HepG2 (cell line): ENCODE measurements at regions not wholly inside any gene's neighbourhood (a gene's known extent, or its start where the extent isn't known, plus 50 kb on each side); places are given as distances from the start of the nearest gene placed in this dataset.

Source experiments
- ATAC-seq: fragments of 200-7000 bp; cut with Tn5 transposase; 3 replicates; pipeline ENCODE4 v1.9.1; 2020; ENCODE audit warnings: mild to moderate bottlenecking, moderate library complexity
- BruUV-seq: library from RNA; stranded (reverse); fragments of 400-500 nt; replicated peaks from 2 replicates; lab custom pipeline; 2021; lab: Mats Ljungman, UMichigan
- CTCF ChIA-PET: fragments of 300-600 bp; formaldehyde crosslinking; extraction: SDS; loops from one replicate; lab custom pipeline; 2021; ENCODE audit warnings: low total read pairs, inconsistent platforms, low intra/inter-chr PET ratio; lab: Yijun Ruan, JAX
- POLR2A ChIA-PET: fragments of 350-600 bp; sonication (Branson Sonifier 250); formaldehyde crosslinking; loops from one replicate; lab custom pipeline; 2020; ENCODE audit warnings: antibody characterized with exemption, inconsistent platforms; lab: Yijun Ruan, JAX
- DNase-seq: peaks from one replicate; pipeline ENCODE4 v3.0.0-alpha.2; 2015; ENCODE audit warnings: low spot score
- FAIRE-seq: peaks from 3 replicates; lab custom pipeline; 2011; peaks lifted over from hg19 to GRCh38; lab: Jason Lieb, UNC
- H2AFZ ChIP-seq: one replicate; pipeline ENCODE4 v1.6.1; 2011; ENCODE audit warnings: low read length, inconsistent platforms
- H3K27ac ChIP-seq: fragments of 300-600 bp; 3 replicates; pipeline ENCODE4 v1.8.0; 2011; ENCODE audit warnings: mixed run types, mild to moderate bottlenecking, mixed read lengths, low read length, inconsistent platforms; ENCODE audit not compliant: insufficient read depth; ENCODE audit errors: extremely low read length
- H3K27me3 ChIP-seq, 2 experiments: fragments of 200-600 bp in 1 of 2; 2 replicates in 1 of 2; 3 replicates in 1 of 2; pipeline versions ENCODE4 v1.6.0 to v1.8.0; 2011; ENCODE audit warnings: low read length in 2 of 2, mild to moderate bottlenecking in 2 of 2, moderate library complexity in 2 of 2, inconsistent platforms in 1 of 2; ENCODE audit not compliant: insufficient read depth in 2 of 2, control insufficient read depth in 1 of 2
- H3K36me3 ChIP-seq, 2 experiments: fragments of 200-600 bp in 1 of 2; replicated peaks in 1 of 2; 2 replicates in 1 of 2; 3 replicates in 1 of 2; pipeline versions ENCODE4 v1.5.1 to v1.8.0; 2011; ENCODE audit warnings: low read length in 2 of 2, inconsistent platforms in 1 of 2; ENCODE audit not compliant: insufficient read depth in 2 of 2, control insufficient read depth in 1 of 2
- H3K4me1 ChIP-seq: 2 replicates; pipeline ENCODE4 v1.5.1; 2012; ENCODE audit warnings: low read length, inconsistent platforms; ENCODE audit not compliant: insufficient read depth
- H3K4me2 ChIP-seq: 2 replicates; pipeline ENCODE4 v1.6.0; 2011; ENCODE audit warnings: low read depth, low read length, inconsistent platforms
- H3K4me3 ChIP-seq, 3 experiments: fragments of 200-600 bp in 1 of 3; sonication (generic), shearing (Covaris generic) in 1 of 3; replicated peaks in 1 of 3; 2 replicates each; pipeline ENCODE4 v1.5.1; 2011 to 2016; ENCODE audit warnings: low read length in 3 of 3, inconsistent platforms in 2 of 3, low read depth in 2 of 3, mild to moderate bottlenecking in 2 of 3, control low read depth in 1 of 3, mixed read lengths in 1 of 3; ENCODE audit not compliant: insufficient read depth in 1 of 3
- H3K79me2 ChIP-seq: one replicate; pipeline ENCODE4 v1.6.1; 2011; ENCODE audit warnings: low read length, inconsistent platforms; ENCODE audit not compliant: insufficient read depth
- H3K9ac ChIP-seq: 2 replicates; pipeline ENCODE4 v1.6.0; 2011; ENCODE audit warnings: mild to moderate bottlenecking, low read depth, low read length, inconsistent platforms; ENCODE audit not compliant: insufficient read depth
- H3K9me3 ChIP-seq: 2 replicates; pipeline ENCODE4 v1.5.1; 2012; ENCODE audit warnings: mild to moderate bottlenecking, low read length
- H4K20me1 ChIP-seq: 2 replicates; pipeline ENCODE4 v1.6.0; 2011; ENCODE audit warnings: inconsistent platforms, mild to moderate bottlenecking, low read length, moderate library complexity; ENCODE audit not compliant: insufficient read depth
- ATAD3A ChIP-seq: sonication (generic); formaldehyde crosslinking; IDR thresholded peaks from 2 replicates; pipeline ENCODE4 v1.4.0; 2020; ENCODE audit warnings: missing genetic modification reagents
- KAT7 ChIP-seq: IDR thresholded peaks from 2 replicates; pipeline ENCODE4 v1.6.1; 2018; ENCODE audit warnings: borderline replicate concordance, missing compliant biosample characterization
- KDM5B ChIP-seq: sonication (generic); formaldehyde crosslinking; IDR thresholded peaks from 2 replicates; pipeline ENCODE4 v1.4.0; 2020; ENCODE audit warnings: missing genetic modification reagents, mild to moderate bottlenecking, borderline replicate concordance
- MTA1 ChIP-seq: sonication (generic); formaldehyde crosslinking; IDR thresholded peaks from 2 replicates; pipeline ENCODE4 v1.4.0; 2020; ENCODE audit warnings: missing genetic modification reagents, mild to moderate bottlenecking, borderline replicate concordance
- POLR2AphosphoS5 ChIP-seq: IDR thresholded peaks from 2 replicates; pipeline ENCODE4 v1.6.1; 2012; ENCODE audit warnings: low read depth, low read length
- SP2 ChIP-seq: sonication (generic); formaldehyde crosslinking; IDR thresholded peaks from 2 replicates; pipeline ENCODE4 v1.5.1; 2020; ENCODE audit warnings: mild to moderate bottlenecking, missing genetic modification reagents
- ZBED4 ChIP-seq: sonication (generic); formaldehyde crosslinking; IDR thresholded peaks from 2 replicates; pipeline ENCODE4 v1.4.0; 2020; ENCODE audit warnings: missing genetic modification reagents, borderline replicate concordance
- ZBTB21 ChIP-seq: sonication (generic); formaldehyde crosslinking; IDR thresholded peaks from 2 replicates; pipeline ENCODE4 v1.4.0; 2020; ENCODE audit warnings: missing genetic modification reagents
- ZFP36L2 ChIP-seq: sonication (generic); formaldehyde crosslinking; IDR thresholded peaks from 2 replicates; pipeline ENCODE4 v1.4.0; 2020; ENCODE audit warnings: missing genetic modification reagents
- ZHX2 ChIP-seq, 2 experiments: sonication (generic) in 1 of 2; formaldehyde crosslinking in 1 of 2; IDR thresholded peaks; 2 replicates each; pipeline versions ENCODE4 v1.6.1 to v1.9.0; 2014 to 2022; ENCODE audit warnings: antibody characterized with exemption in 1 of 2, borderline replicate concordance in 1 of 2, inconsistent platforms in 1 of 2, low read depth in 1 of 2, missing genetic modification reagents in 1 of 2
- ZNF788 ChIP-seq: sonication (generic); formaldehyde crosslinking; IDR thresholded peaks from 2 replicates; pipeline ENCODE4 v1.5.0; 2020; ENCODE audit warnings: mild to moderate bottlenecking, missing genetic modification reagents, borderline replicate concordance
- WGBS: methylation state at CpG from one replicate; pipeline ENCODE4 v1.1.6; 2017; ENCODE audit warnings: low lambda C conversion rate; 5-methylcytosine and 5-hydroxymethylcytosine counted together
- in situ Hi-C: cut with HindIII; loops from 2 replicates; pipeline ENCODE4 v1.10.0; 2017; ENCODE audit warnings: low pct_unique_long_range_greater_than_20kb; ENCODE audit not compliant: extremely low pct_ligation_motif_present
- intact Hi-C: fragments of 100-400 bp; cut with micrococcal nuclease; formaldehyde crosslinking; loops from one replicate; pipeline ENCODE4 v1.10.0; 2022; ENCODE audit not compliant: unreplicated experiment
- TF ChIP-seq, protein P1 (sequence below): sonication (generic); formaldehyde crosslinking; IDR thresholded peaks from 2 replicates; pipeline ENCODE4 v1.4.0; 2020; ENCODE audit warnings: missing genetic modification reagents, borderline replicate concordance
- TF ChIP-seq, protein P2 (sequence below): sonication (generic); formaldehyde crosslinking; IDR thresholded peaks from 2 replicates; pipeline ENCODE4 v1.4.0; 2020; ENCODE audit warnings: missing genetic modification reagents

GRCh38 chr1:98453066-98453465 lies 208.5 kb upstream of the SNX7 start:
- no peak overlapping the region for H3K4me3 ChIP-seq
- peaks cover 3% of the 10 kb centered on the region for H3K4me1 ChIP-seq
- no peaks in the 10 kb centered on the region for H3K79me2 ChIP-seq
- H3K9ac ChIP-seq = no peak overlapping the region
- H3K4me2 ChIP-seq = no peak overlapping the region
- no TSS peak for BruUV-seq
- no peak overlapping the region for H2AFZ ChIP-seq
- DNase-seq (no peak), ATAC-seq (no peak), FAIRE-seq (no peak)
- H3K36me3 ChIP-seq = no peaks in the 10 kb centered on the region
- H3K9me3 ChIP-seq = no peaks in the 10 kb centered on the region
- WGBS = 42% methylated on average over 1 of the region's 1 CpG
- H4K20me1 ChIP-seq = no peaks in the 10 kb centered on the region
- POLR2A ChIA-PET = no interaction called here
- in situ Hi-C loops (no loop called here), intact Hi-C loops (no loop called here)
- no peaks in the 10 kb centered on the region for H3K27me3 ChIP-seq
- H3K27ac ChIP-seq = no peak overlapping the region
- CTCF ChIA-PET = no interaction called here
- no peak for TF ChIP-seq KAT7
- no peak for TF ChIP-seq ZBTB21 (CRISPR knock-in tag)
- TF ChIP-seq, protein P1, sequence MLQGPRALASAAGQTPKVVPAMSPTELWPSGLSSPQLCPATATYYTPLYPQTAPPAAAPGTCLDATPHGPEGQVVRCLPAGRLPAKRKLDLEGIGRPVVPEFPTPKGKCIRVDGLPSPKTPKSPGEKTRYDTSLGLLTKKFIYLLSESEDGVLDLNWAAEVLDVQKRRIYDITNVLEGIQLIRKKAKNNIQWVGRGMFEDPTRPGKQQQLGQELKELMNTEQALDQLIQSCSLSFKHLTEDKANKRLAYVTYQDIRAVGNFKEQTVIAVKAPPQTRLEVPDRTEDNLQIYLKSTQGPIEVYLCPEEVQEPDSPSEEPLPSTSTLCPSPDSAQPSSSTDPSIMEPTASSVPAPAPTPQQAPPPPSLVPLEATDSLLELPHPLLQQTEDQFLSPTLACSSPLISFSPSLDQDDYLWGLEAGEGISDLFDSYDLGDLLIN = no peak
- no peak for TF ChIP-seq ZBED4 (CRISPR knock-in tag)
- TF ChIP-seq ZHX2 (IDR thresholded peaks at IDR 0.05; ENCODE audit: low read depth) = no peak
- TF ChIP-seq ZHX2 (CRISPR knock-in tag; IDR thresholded peaks at IDR 0.05; ENCODE audit: borderline replicate concordance) = no peak
- TF ChIP-seq ATAD3A = no peak
- no peak for TF ChIP-seq MTA1 (CRISPR knock-in tag)
- TF ChIP-seq, protein P2, sequence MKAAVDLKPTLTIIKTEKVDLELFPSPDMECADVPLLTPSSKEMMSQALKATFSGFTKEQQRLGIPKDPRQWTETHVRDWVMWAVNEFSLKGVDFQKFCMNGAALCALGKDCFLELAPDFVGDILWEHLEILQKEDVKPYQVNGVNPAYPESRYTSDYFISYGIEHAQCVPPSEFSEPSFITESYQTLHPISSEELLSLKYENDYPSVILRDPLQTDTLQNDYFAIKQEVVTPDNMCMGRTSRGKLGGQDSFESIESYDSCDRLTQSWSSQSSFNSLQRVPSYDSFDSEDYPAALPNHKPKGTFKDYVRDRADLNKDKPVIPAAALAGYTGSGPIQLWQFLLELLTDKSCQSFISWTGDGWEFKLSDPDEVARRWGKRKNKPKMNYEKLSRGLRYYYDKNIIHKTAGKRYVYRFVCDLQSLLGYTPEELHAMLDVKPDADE = no peak
- no peak for TF ChIP-seq SP2 (CRISPR knock-in tag)
- TF ChIP-seq ZNF788 = no peak
- TF ChIP-seq POLR2AphosphoS5 = no peak
- TF ChIP-seq KDM5B (CRISPR knock-in tag) = no peak
- no peak for TF ChIP-seq ZFP36L2
